GM12878 (cell line): ENCODE measurements at regions not wholly inside any gene's neighbourhood (a gene's known extent, or its start where the extent isn't known, plus 50 kb on each side); places are given as distances from the start of the nearest gene placed in this dataset.

Experiments used
- ATAC-seq: fragments of 200-7000 bp; cut with Tn5 transposase; 3 replicates; pipeline ENCODE4 v1.9.1; 2020; ENCODE audit warnings: mild to moderate bottlenecking, moderate library complexity
- BruUV-seq: library from RNA; stranded (reverse); fragments of 400-500 nt; replicated peaks from 2 replicates; lab custom pipeline; 2021; lab: Mats Ljungman, UMichigan
- CTCF ChIA-PET: fragments of 300-600 bp; sonication (Branson Sonifier 250); formaldehyde crosslinking; extraction: SDS; loops from one replicate; lab custom pipeline; 2021; ENCODE audit warnings: inconsistent platforms; lab: Yijun Ruan, JAX
- POLR2A ChIA-PET: fragments of 350-600 bp; formaldehyde crosslinking; extraction: SDS; loops from one replicate; lab custom pipeline; 2021; ENCODE audit warnings: inconsistent platforms; lab: Charles Lee
- RAD21 ChIA-PET: fragments of 300-600 bp; sonication (Branson Sonifier 250); formaldehyde crosslinking; loops from one replicate; lab custom pipeline; 2023; ENCODE audit warnings: antibody characterized with exemption; ENCODE audit not compliant: unreplicated experiment; lab: Charles Lee
- SMC1A ChIA-PET: fragments of 300-600 bp; sonication (Branson Sonifier 250); formaldehyde crosslinking; loops from one replicate; lab custom pipeline; 2023; ENCODE audit not compliant: unreplicated experiment, uncharacterized antibody; lab: Charles Lee
- DNase-seq: peaks from one replicate; pipeline ENCODE4 v3.0.0-alpha.2; 2011; ENCODE audit warnings: low read depth, low spot score
- FAIRE-seq: peaks from 3 replicates; lab custom pipeline; 2011; peaks lifted over from hg19 to GRCh38; lab: Jason Lieb, UNC
- H2AFZ ChIP-seq: 2 replicates; pipeline ENCODE4 v1.6.0; 2011; ENCODE audit warnings: low read depth, low read length, control low read depth; ENCODE audit not compliant: control insufficient read depth
- H3K27ac ChIP-seq: 2 replicates; pipeline ENCODE4 v1.5.1; 2011; ENCODE audit warnings: control low read depth; ENCODE audit not compliant: control insufficient read depth, insufficient read depth
- H3K27me3 ChIP-seq, 2 experiments: replicated peaks in 1 of 2; 2 replicates each; pipeline versions ENCODE4 v1.6.0 to v1.6.1; 2011; ENCODE audit warnings: low read length in 1 of 2; ENCODE audit not compliant: control insufficient read depth in 2 of 2, insufficient read depth in 2 of 2
- H3K36me3 ChIP-seq, 2 experiments: 2 replicates each; pipeline ENCODE4 v1.5.1; 2011; ENCODE audit warnings: low read length in 1 of 2; ENCODE audit not compliant: control insufficient read depth in 2 of 2, insufficient read depth in 2 of 2
- H3K4me1 ChIP-seq: 2 replicates; pipeline ENCODE4 v1.6.1; 2011; ENCODE audit warnings: mild to moderate bottlenecking, low read length, moderate library complexity, mixed read lengths; ENCODE audit not compliant: control insufficient read depth, insufficient read depth
- H3K4me2 ChIP-seq: 2 replicates; pipeline ENCODE4 v1.6.0; 2011; ENCODE audit warnings: control low read depth; ENCODE audit not compliant: control insufficient read depth, insufficient read depth
- H3K4me3 ChIP-seq: fragments of 200-600 bp; sonication (generic); 2 replicates; pipeline ENCODE4 v1.5.1; 2016
- H3K79me2 ChIP-seq: 2 replicates; pipeline ENCODE4 v1.6.0; 2011; ENCODE audit warnings: low read length; ENCODE audit not compliant: control insufficient read depth, insufficient read depth
- H3K9ac ChIP-seq: 2 replicates; pipeline ENCODE4 v1.8.0; 2011; ENCODE audit warnings: low read length, control low read depth, mixed read lengths; ENCODE audit not compliant: control insufficient read depth, insufficient read depth
- H3K9me3 ChIP-seq: replicated peaks from 3 replicates; pipeline ENCODE4 v1.5.1; 2011; ENCODE audit warnings: mild to moderate bottlenecking, low read length; ENCODE audit not compliant: control insufficient read depth, insufficient read depth
- H4K20me1 ChIP-seq: 2 replicates; pipeline ENCODE4 v1.6.0; 2011; ENCODE audit not compliant: control insufficient read depth, insufficient read depth
- CHD2 ChIP-seq: IDR thresholded peaks from 2 replicates; pipeline ENCODE4 v1.6.1; 2011; ENCODE audit warnings: low read depth, low read length, improper control_type of control experiment, borderline replicate concordance
- CUX1 ChIP-seq: IDR thresholded peaks from 2 replicates; pipeline ENCODE4 v1.6.1; 2012; ENCODE audit warnings: improper control_type of control experiment, low read depth, low read length; ENCODE audit not compliant: insufficient replicate concordance
- DPF2 ChIP-seq: fragments of 450-650 bp; IDR thresholded peaks from 2 replicates; pipeline ENCODE4 v1.6.1; 2017; ENCODE audit warnings: mild to moderate bottlenecking
- EED ChIP-seq: sonication (generic); IDR thresholded peaks from 2 replicates; pipeline ENCODE4 v1.6.1; 2016; ENCODE audit warnings: antibody characterized with exemption, low read depth
- GABPA ChIP-seq: IDR thresholded peaks from 2 replicates; pipeline ENCODE4 v1.6.1; 2014; ENCODE audit warnings: antibody characterized with exemption, low read depth, mild to moderate bottlenecking, inconsistent platforms
- IRF5 ChIP-seq: fragments of 450-650 bp; IDR thresholded peaks from 2 replicates; pipeline ENCODE4 v1.6.1; 2017; ENCODE audit warnings: borderline replicate concordance
- JUNB ChIP-seq: IDR thresholded peaks from 2 replicates; pipeline ENCODE4 v1.6.1; 2016; ENCODE audit warnings: antibody characterized with exemption, mild to moderate bottlenecking
- NRF1 ChIP-seq: conservative IDR thresholded peaks from 2 replicates; pipeline ENCODE4 v1.6.1; 2011; ENCODE audit warnings: mild to moderate bottlenecking, low read depth, low read length, improper control_type of control experiment
- RAD21 ChIP-seq: IDR thresholded peaks from 2 replicates; pipeline ENCODE4 v1.6.1; 2011; ENCODE audit warnings: mild to moderate bottlenecking, low read depth, low read length, moderate library complexity; ENCODE audit not compliant: insufficient read depth
- SIX5 ChIP-seq: IDR thresholded peaks from 2 replicates; pipeline ENCODE4 v1.6.1; 2011; ENCODE audit warnings: mild to moderate bottlenecking, low read depth, low read length, moderate library complexity; ENCODE audit not compliant: severe bottlenecking
- ZNF274 ChIP-seq: IDR thresholded peaks from one replicate; pipeline ENCODE4 v1.8.0; 2011; ENCODE audit not compliant: insufficient read length, insufficient read depth
- WGBS: methylation state at CpG from one replicate; pipeline ENCODE4 v1.1.6; 2016; ENCODE audit warnings: low lambda C conversion rate; ENCODE audit not compliant: insufficient replicate concordance, insufficient coverage; ENCODE audit errors: missing lambda C conversion rate; 5-methylcytosine and 5-hydroxymethylcytosine counted together
- in situ Hi-C: fragments of 300-500 bp; cut with MboI; formaldehyde crosslinking; loops from 9 replicates; pipeline ENCODE4 v1.14.3; 2018; ENCODE audit warnings: mixed read lengths
- intact Hi-C: fragments of 100-400 bp; cut with micrococcal nuclease; formaldehyde crosslinking; loops from one replicate; pipeline ENCODE4 v1.14.2; 2022; ENCODE audit not compliant: unreplicated experiment
- TF ChIP-seq, protein P1 (sequence below): fragments of 450-650 bp; IDR thresholded peaks from 2 replicates; pipeline ENCODE4 v1.6.1; 2017; ENCODE audit warnings: antibody characterized with exemption, mild to moderate bottlenecking, moderate library complexity
- TF ChIP-seq, protein P2 (sequence below): IDR thresholded peaks from 2 replicates; pipeline ENCODE4 v1.6.1; 2011; ENCODE audit warnings: mild to moderate bottlenecking, low read depth, low read length, moderate library complexity; ENCODE audit not compliant: insufficient replicate concordance
- TF ChIP-seq, protein P3 (sequence below): fragments of 450-650 bp; IDR thresholded peaks from 2 replicates; pipeline ENCODE4 v1.6.1; 2016; ENCODE audit warnings: mild to moderate bottlenecking

DNA sequence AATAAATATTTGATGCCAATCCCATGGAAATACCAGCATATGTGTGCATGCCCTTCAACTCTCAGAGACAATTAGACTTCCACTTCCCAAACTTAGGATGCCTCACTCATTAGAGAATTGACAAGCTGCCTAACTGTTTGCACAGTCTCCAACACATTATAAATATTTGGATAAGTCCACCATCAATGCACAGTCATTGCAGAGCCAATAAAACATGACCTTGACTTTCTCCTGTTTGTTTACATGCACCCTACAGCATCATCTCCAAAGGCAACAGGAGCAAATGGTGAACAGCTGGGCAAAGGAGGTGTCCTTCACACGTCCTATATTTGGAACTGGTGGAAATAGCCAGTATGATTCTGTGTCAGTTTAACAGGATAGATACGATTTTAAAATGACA is 804.4 kb upstream of the RBFOX1 start:
- Histone ChIP-seq H4K20me1 (no peaks in the 10 kb centered on the region), H3K27me3 (no peaks in the 10 kb centered on the region), H3K79me2 (no peaks in the 10 kb centered on the region), H2AFZ (no peak overlapping the region), H3K9me3 (no peaks in the 10 kb centered on the region), H3K27ac (no peak overlapping the region), H3K9ac (no peak overlapping the region), H3K4me1 (no peaks in the 10 kb centered on the region), H3K4me3 (no peak overlapping the region), H3K36me3 (no peaks in the 10 kb centered on the region), H3K4me2 (no peak overlapping the region)
- FAIRE-seq (no peak), ATAC-seq (no peak), DNase-seq (no peak)
- intact Hi-C loops (no loop called here), in situ Hi-C loops (no loop called here)
- SMC1A ChIA-PET = no interaction called here
- 6% methylated on average over 2 of the region's 2 CpGs for WGBS
- POLR2A ChIA-PET = no interaction called here
- CTCF ChIA-PET = no interaction called here
- RAD21 ChIA-PET = no interaction called here
- BruUV-seq = no TSS peak
- TF ChIP-seq, protein P1, sequence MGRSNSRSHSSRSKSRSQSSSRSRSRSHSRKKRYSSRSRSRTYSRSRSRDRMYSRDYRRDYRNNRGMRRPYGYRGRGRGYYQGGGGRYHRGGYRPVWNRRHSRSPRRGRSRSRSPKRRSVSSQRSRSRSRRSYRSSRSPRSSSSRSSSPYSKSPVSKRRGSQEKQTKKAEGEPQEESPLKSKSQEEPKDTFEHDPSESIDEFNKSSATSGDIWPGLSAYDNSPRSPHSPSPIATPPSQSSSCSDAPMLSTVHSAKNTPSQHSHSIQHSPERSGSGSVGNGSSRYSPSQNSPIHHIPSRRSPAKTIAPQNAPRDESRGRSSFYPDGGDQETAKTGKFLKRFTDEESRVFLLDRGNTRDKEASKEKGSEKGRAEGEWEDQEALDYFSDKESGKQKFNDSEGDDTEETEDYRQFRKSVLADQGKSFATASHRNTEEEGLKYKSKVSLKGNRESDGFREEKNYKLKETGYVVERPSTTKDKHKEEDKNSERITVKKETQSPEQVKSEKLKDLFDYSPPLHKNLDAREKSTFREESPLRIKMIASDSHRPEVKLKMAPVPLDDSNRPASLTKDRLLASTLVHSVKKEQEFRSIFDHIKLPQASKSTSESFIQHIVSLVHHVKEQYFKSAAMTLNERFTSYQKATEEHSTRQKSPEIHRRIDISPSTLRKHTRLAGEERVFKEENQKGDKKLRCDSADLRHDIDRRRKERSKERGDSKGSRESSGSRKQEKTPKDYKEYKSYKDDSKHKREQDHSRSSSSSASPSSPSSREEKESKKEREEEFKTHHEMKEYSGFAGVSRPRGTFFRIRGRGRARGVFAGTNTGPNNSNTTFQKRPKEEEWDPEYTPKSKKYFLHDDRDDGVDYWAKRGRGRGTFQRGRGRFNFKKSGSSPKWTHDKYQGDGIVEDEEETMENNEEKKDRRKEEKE = no peak
- TF ChIP-seq DPF2 = no peak
- no peak for TF ChIP-seq GABPA
- no peak for TF ChIP-seq CUX1
- TF ChIP-seq CHD2 = no peak
- no peak for TF ChIP-seq JUNB
- TF ChIP-seq ZNF274 = no peak
- TF ChIP-seq, protein P2, sequence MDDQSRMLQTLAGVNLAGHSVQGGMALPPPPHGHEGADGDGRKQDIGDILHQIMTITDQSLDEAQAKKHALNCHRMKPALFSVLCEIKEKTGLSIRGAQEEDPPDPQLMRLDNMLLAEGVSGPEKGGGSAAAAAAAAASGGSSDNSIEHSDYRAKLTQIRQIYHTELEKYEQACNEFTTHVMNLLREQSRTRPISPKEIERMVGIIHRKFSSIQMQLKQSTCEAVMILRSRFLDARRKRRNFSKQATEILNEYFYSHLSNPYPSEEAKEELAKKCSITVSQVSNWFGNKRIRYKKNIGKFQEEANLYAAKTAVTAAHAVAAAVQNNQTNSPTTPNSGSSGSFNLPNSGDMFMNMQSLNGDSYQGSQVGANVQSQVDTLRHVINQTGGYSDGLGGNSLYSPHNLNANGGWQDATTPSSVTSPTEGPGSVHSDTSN = no peak
- TF ChIP-seq, protein P3, sequence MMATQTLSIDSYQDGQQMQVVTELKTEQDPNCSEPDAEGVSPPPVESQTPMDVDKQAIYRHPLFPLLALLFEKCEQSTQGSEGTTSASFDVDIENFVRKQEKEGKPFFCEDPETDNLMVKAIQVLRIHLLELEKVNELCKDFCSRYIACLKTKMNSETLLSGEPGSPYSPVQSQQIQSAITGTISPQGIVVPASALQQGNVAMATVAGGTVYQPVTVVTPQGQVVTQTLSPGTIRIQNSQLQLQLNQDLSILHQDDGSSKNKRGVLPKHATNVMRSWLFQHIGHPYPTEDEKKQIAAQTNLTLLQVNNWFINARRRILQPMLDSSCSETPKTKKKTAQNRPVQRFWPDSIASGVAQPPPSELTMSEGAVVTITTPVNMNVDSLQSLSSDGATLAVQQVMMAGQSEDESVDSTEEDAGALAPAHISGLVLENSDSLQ = no peak
- no peak for TF ChIP-seq IRF5
- no peak for TF ChIP-seq NRF1
- no peak for TF ChIP-seq RAD21
- TF ChIP-seq EED = no peak
- TF ChIP-seq SIX5 = no peak
